HEK293 (cell line): ENCODE measurements at regions not wholly inside any gene's neighbourhood (a gene's known extent, or its start where the extent isn't known, plus 50 kb on each side); places are given as distances from the start of the nearest gene placed in this dataset.

Source experiments
- BCL6B ChIP-seq: fragments of 450-650 bp; formaldehyde crosslinking; IDR thresholded peaks from 2 replicates; pipeline ENCODE4 v1.5.1; 2017; ENCODE audit warnings: missing biosample characterization, missing genetic modification characterization
- CTCF ChIP-seq: fragments of 450-650 bp; formaldehyde crosslinking; IDR thresholded peaks from 2 replicates; pipeline ENCODE4 v1.5.1; 2016; ENCODE audit warnings: missing biosample characterization, missing genetic modification characterization
- TRIM28 ChIP-seq: IDR thresholded peaks from 2 replicates; pipeline ENCODE4 v1.6.1; 2011; ENCODE audit warnings: low read length, control low read depth, borderline replicate concordance
- YY1 ChIP-seq: fragments of 450-650 bp; formaldehyde crosslinking; IDR thresholded peaks from 2 replicates; pipeline ENCODE4 v1.5.1; 2018; ENCODE audit warnings: missing biosample characterization, missing genetic modification characterization
- ZFP37 ChIP-seq: fragments of 450-650 bp; formaldehyde crosslinking; IDR thresholded peaks from 2 replicates; pipeline ENCODE4 v1.5.1; 2016; ENCODE audit warnings: missing biosample characterization, missing genetic modification characterization
- ZNF549 ChIP-seq: fragments of 450-650 bp; IDR thresholded peaks from 2 replicates; pipeline ENCODE4 v1.5.1; 2018; ENCODE audit warnings: missing biosample characterization, missing genetic modification characterization, mild to moderate bottlenecking, inconsistent platforms, moderate library complexity

- TF ChIP-seq TRIM28 = no peak
- TF ChIP-seq ZFP37 (tag by site-specific recombination) = no peak
- TF ChIP-seq CTCF (tag by site-specific recombination) = no peak
- TF ChIP-seq YY1 (tag by site-specific recombination) = no peak
- no peak for TF ChIP-seq ZNF549 (tag by site-specific recombination)
- TF ChIP-seq BCL6B (tag by site-specific recombination) = no peak
Measured at GRCh38 chr17:12536021-12536420, 129.7 kb upstream of the MYOCD start.
